HepG2 (cell line): ENCODE measurements at regions not wholly inside any gene's neighbourhood (a gene's known extent, or its start where the extent isn't known, plus 50 kb on each side); places are given as distances from the start of the nearest gene placed in this dataset.

Experiments
- ATAC-seq: fragments of 200-7000 bp; cut with Tn5 transposase; 3 replicates; pipeline ENCODE4 v1.9.1; 2020; ENCODE audit warnings: mild to moderate bottlenecking, moderate library complexity
- BruUV-seq: library from RNA; stranded (reverse); fragments of 400-500 nt; replicated peaks from 2 replicates; lab custom pipeline; 2021; lab: Mats Ljungman, UMichigan
- CTCF ChIA-PET: fragments of 300-600 bp; formaldehyde crosslinking; extraction: SDS; loops from one replicate; lab custom pipeline; 2021; ENCODE audit warnings: low total read pairs, inconsistent platforms, low intra/inter-chr PET ratio; lab: Yijun Ruan, JAX
- POLR2A ChIA-PET: fragments of 350-600 bp; sonication (Branson Sonifier 250); formaldehyde crosslinking; loops from one replicate; lab custom pipeline; 2020; ENCODE audit warnings: antibody characterized with exemption, inconsistent platforms; lab: Yijun Ruan, JAX
- DNase-seq: peaks from one replicate; pipeline ENCODE4 v3.0.0-alpha.2; 2015; ENCODE audit warnings: low spot score
- FAIRE-seq: peaks from 3 replicates; lab custom pipeline; 2011; peaks lifted over from hg19 to GRCh38; lab: Jason Lieb, UNC
- H2AFZ ChIP-seq: one replicate; pipeline ENCODE4 v1.6.1; 2011; ENCODE audit warnings: low read length, inconsistent platforms
- H3K27ac ChIP-seq: fragments of 300-600 bp; 3 replicates; pipeline ENCODE4 v1.8.0; 2011; ENCODE audit warnings: mixed run types, mild to moderate bottlenecking, mixed read lengths, low read length, inconsistent platforms; ENCODE audit not compliant: insufficient read depth; ENCODE audit errors: extremely low read length
- H3K27me3 ChIP-seq, 2 experiments: fragments of 200-600 bp in 1 of 2; 2 replicates in 1 of 2; 3 replicates in 1 of 2; pipeline versions ENCODE4 v1.6.0 to v1.8.0; 2011; ENCODE audit warnings: low read length in 2 of 2, mild to moderate bottlenecking in 2 of 2, moderate library complexity in 2 of 2, inconsistent platforms in 1 of 2; ENCODE audit not compliant: insufficient read depth in 2 of 2, control insufficient read depth in 1 of 2
- H3K36me3 ChIP-seq, 2 experiments: fragments of 200-600 bp in 1 of 2; replicated peaks in 1 of 2; 2 replicates in 1 of 2; 3 replicates in 1 of 2; pipeline versions ENCODE4 v1.5.1 to v1.8.0; 2011; ENCODE audit warnings: low read length in 2 of 2, inconsistent platforms in 1 of 2; ENCODE audit not compliant: insufficient read depth in 2 of 2, control insufficient read depth in 1 of 2
- H3K4me1 ChIP-seq: 2 replicates; pipeline ENCODE4 v1.5.1; 2012; ENCODE audit warnings: low read length, inconsistent platforms; ENCODE audit not compliant: insufficient read depth
- H3K4me2 ChIP-seq: 2 replicates; pipeline ENCODE4 v1.6.0; 2011; ENCODE audit warnings: low read depth, low read length, inconsistent platforms
- H3K4me3 ChIP-seq, 3 experiments: fragments of 200-600 bp in 1 of 3; sonication (generic), shearing (Covaris generic) in 1 of 3; replicated peaks in 1 of 3; 2 replicates each; pipeline ENCODE4 v1.5.1; 2011 to 2016; ENCODE audit warnings: low read length in 3 of 3, inconsistent platforms in 2 of 3, low read depth in 2 of 3, mild to moderate bottlenecking in 2 of 3, control low read depth in 1 of 3, mixed read lengths in 1 of 3; ENCODE audit not compliant: insufficient read depth in 1 of 3
- H3K79me2 ChIP-seq: one replicate; pipeline ENCODE4 v1.6.1; 2011; ENCODE audit warnings: low read length, inconsistent platforms; ENCODE audit not compliant: insufficient read depth
- H3K9ac ChIP-seq: 2 replicates; pipeline ENCODE4 v1.6.0; 2011; ENCODE audit warnings: mild to moderate bottlenecking, low read depth, low read length, inconsistent platforms; ENCODE audit not compliant: insufficient read depth
- H3K9me3 ChIP-seq: 2 replicates; pipeline ENCODE4 v1.5.1; 2012; ENCODE audit warnings: mild to moderate bottlenecking, low read length
- H4K20me1 ChIP-seq: 2 replicates; pipeline ENCODE4 v1.6.0; 2011; ENCODE audit warnings: inconsistent platforms, mild to moderate bottlenecking, low read length, moderate library complexity; ENCODE audit not compliant: insufficient read depth
- CERS6 ChIP-seq: sonication (generic); formaldehyde crosslinking; IDR thresholded peaks from 2 replicates; pipeline ENCODE4 v1.5.0; 2020; ENCODE audit warnings: missing genetic modification reagents
- ELF3 ChIP-seq: IDR thresholded peaks from 2 replicates; pipeline ENCODE4 v1.6.1; 2016; ENCODE audit warnings: missing genetic modification reagents, missing compliant biosample characterization
- GATAD1 ChIP-seq: IDR thresholded peaks from 2 replicates; pipeline ENCODE4 v1.6.1; 2016; ENCODE audit warnings: missing genetic modification reagents, missing compliant biosample characterization
- MAFF ChIP-seq: IDR thresholded peaks from 2 replicates; pipeline ENCODE4 v1.6.1; 2011; ENCODE audit warnings: low read depth, low read length, improper control_type of control experiment
- MAFK ChIP-seq, 2 experiments: IDR thresholded peaks in 1 of 2; conservative IDR thresholded peaks in 1 of 2; 2 replicates each; pipeline ENCODE4 v1.6.1; 2011; ENCODE audit warnings: improper control_type of control experiment in 2 of 2, low read length in 2 of 2
- MTF2 ChIP-seq: sonication (generic); formaldehyde crosslinking; IDR thresholded peaks from 2 replicates; pipeline ENCODE4 v1.5.0; 2020; ENCODE audit warnings: missing genetic modification reagents, borderline replicate concordance
- NFE2 ChIP-seq: sonication (generic); formaldehyde crosslinking; IDR thresholded peaks from 2 replicates; pipeline ENCODE4 v1.4.0; 2020; ENCODE audit warnings: missing genetic modification reagents
- NFIC ChIP-seq: IDR thresholded peaks from 2 replicates; pipeline ENCODE4 v1.6.1; 2012; ENCODE audit warnings: mild to moderate bottlenecking, low read length, inconsistent platforms
- NFKB2 ChIP-seq: sonication (generic); formaldehyde crosslinking; IDR thresholded peaks from 2 replicates; pipeline ENCODE4 v1.4.0; 2020; ENCODE audit warnings: missing genetic modification reagents, borderline replicate concordance
- SP140L ChIP-seq: sonication (generic); formaldehyde crosslinking; IDR thresholded peaks from 2 replicates; pipeline ENCODE4 v1.4.0; 2020; ENCODE audit warnings: missing genetic modification reagents, borderline replicate concordance
- ZNF3 ChIP-seq: IDR thresholded peaks from 2 replicates; pipeline ENCODE4 v1.7.0; 2017; ENCODE audit warnings: inconsistent platforms
- ZNF564 ChIP-seq: sonication (generic); formaldehyde crosslinking; IDR thresholded peaks from 2 replicates; pipeline ENCODE4 v1.8.1; 2023; ENCODE audit warnings: mild to moderate bottlenecking, missing genetic modification reagents
- ZNF597 ChIP-seq: sonication (generic); formaldehyde crosslinking; IDR thresholded peaks from 2 replicates; pipeline ENCODE4 v1.5.0; 2020; ENCODE audit warnings: missing genetic modification reagents
- WGBS: methylation state at CpG from one replicate; pipeline ENCODE4 v1.1.6; 2017; ENCODE audit warnings: low lambda C conversion rate; 5-methylcytosine and 5-hydroxymethylcytosine counted together
- in situ Hi-C: cut with HindIII; loops from 2 replicates; pipeline ENCODE4 v1.10.0; 2017; ENCODE audit warnings: low pct_unique_long_range_greater_than_20kb; ENCODE audit not compliant: extremely low pct_ligation_motif_present
- intact Hi-C: fragments of 100-400 bp; cut with micrococcal nuclease; formaldehyde crosslinking; loops from one replicate; pipeline ENCODE4 v1.10.0; 2022; ENCODE audit not compliant: unreplicated experiment
- TF ChIP-seq, protein P1 (sequence below): sonication (generic); formaldehyde crosslinking; IDR thresholded peaks from 2 replicates; pipeline ENCODE4 v1.5.1; 2020; ENCODE audit warnings: missing genetic modification reagents, mild to moderate bottlenecking, borderline replicate concordance
- TF ChIP-seq, protein P2 (sequence below): sonication (generic); formaldehyde crosslinking; IDR thresholded peaks from 2 replicates; pipeline ENCODE4 v1.5.0; 2020; ENCODE audit warnings: missing genetic modification reagents
- TF ChIP-seq, protein P3 (sequence below): fragments of 450-650 bp; IDR thresholded peaks from 2 replicates; pipeline ENCODE4 v1.6.1; 2016

DNA sequence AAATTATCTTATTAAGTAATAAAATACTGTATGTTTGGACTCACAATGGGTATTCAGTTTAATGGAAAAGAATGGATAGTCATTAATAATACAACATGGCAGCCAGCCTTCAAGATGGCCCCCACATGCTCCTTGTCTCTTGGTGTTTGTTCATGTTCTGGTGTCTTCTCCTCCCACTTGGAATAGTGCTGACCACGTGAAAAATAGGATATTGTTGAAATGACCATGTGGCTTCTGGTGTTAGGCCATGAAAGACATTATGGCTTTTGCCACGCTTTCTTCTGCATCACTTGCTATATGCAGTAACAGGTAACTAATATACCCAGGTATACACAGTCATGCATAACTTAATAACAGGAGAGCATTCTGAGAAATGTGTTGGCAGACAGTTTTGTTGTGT lies 341.0 kb downstream of the KCNJ2 start:
- TF ChIP-seq GATAD1 (CRISPR knock-in tag) = no peak
- TF ChIP-seq MTF2 (CRISPR knock-in tag) = no peak
- TF ChIP-seq, protein P1, sequence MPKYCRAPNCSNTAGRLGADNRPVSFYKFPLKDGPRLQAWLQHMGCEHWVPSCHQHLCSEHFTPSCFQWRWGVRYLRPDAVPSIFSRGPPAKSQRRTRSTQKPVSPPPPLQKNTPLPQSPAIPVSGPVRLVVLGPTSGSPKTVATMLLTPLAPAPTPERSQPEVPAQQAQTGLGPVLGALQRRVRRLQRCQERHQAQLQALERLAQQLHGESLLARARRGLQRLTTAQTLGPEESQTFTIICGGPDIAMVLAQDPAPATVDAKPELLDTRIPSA (CRISPR knock-in tag) = no peak
- no peak for TF ChIP-seq SP140L (CRISPR knock-in tag)
- TF ChIP-seq CERS6 = no peak
- TF ChIP-seq ZNF597 (CRISPR knock-in tag) = no peak
- TF ChIP-seq, protein P2, sequence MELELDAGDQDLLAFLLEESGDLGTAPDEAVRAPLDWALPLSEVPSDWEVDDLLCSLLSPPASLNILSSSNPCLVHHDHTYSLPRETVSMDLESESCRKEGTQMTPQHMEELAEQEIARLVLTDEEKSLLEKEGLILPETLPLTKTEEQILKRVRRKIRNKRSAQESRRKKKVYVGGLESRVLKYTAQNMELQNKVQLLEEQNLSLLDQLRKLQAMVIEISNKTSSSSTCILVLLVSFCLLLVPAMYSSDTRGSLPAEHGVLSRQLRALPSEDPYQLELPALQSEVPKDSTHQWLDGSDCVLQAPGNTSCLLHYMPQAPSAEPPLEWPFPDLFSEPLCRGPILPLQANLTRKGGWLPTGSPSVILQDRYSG (CRISPR knock-in tag) = no peak
- TF ChIP-seq, protein P3, sequence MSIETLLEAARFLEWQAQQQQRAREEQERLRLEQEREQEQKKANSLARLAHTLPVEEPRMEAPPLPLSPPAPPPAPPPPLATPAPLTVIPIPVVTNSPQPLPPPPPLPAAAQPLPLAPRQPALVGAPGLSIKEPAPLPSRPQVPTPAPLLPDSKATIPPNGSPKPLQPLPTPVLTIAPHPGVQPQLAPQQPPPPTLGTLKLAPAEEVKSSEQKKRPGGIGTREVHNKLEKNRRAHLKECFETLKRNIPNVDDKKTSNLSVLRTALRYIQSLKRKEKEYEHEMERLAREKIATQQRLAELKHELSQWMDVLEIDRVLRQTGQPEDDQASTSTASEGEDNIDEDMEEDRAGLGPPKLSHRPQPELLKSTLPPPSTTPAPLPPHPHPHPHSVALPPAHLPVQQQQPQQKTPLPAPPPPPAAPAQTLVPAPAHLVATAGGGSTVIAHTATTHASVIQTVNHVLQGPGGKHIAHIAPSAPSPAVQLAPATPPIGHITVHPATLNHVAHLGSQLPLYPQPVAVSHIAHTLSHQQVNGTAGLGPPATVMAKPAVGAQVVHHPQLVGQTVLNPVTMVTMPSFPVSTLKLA = peak; percentile 96
- TF ChIP-seq NFKB2 (CRISPR knock-in tag) = no peak
- TF ChIP-seq ZNF3 = no peak
- peak; percentile 74 for TF ChIP-seq MAFF
- no peak for TF ChIP-seq ELF3 (CRISPR knock-in tag)
- TF ChIP-seq ZNF564 (CRISPR knock-in tag) = no peak
- peak; percentile 82 to 84 for TF ChIP-seq MAFK (conservative IDR thresholded peaks at IDR 0.05 in 1 of 2, IDR thresholded peaks at IDR 0.05 in 1 of 2; ENCODE audit: low read length in 2 of 2)
- TF ChIP-seq NFE2 = no peak
- no peak for TF ChIP-seq NFIC
- TF ChIP-seq, all 625 proteins: peak for 3
- ChIA-PET CTCF (no interaction called here), POLR2A (no interaction called here)
- Histone ChIP-seq H2AFZ (no peak overlapping the region), H3K4me1 (no peaks in the 10 kb centered on the region), H3K4me3 (no peak overlapping the region), H3K27ac (no peak overlapping the region), H3K4me2 (no peak overlapping the region), H3K27me3 (no peaks in the 10 kb centered on the region), H4K20me1 (no peaks in the 10 kb centered on the region), H3K79me2 (no peaks in the 10 kb centered on the region), H3K9ac (no peak overlapping the region), H3K9me3 (peaks cover 44% of the 10 kb centered on the region), H3K36me3 (no peaks in the 10 kb centered on the region)
- 3% methylated on average over 2 of the region's 2 CpGs for WGBS
- DNase-seq (no peak), FAIRE-seq (no peak), ATAC-seq (no peak)
- no TSS peak for BruUV-seq
- intact Hi-C loops = loop anchor here (10.0 kb wide), 1 partner anchor 1285 kb away; the partner anchor contains the start of gene ABCA10
- in situ Hi-C loops = no loop called here
